Endothelial cell of umbilical vein (primary cell): ENCODE measurements at regions not wholly inside any gene's neighbourhood (a gene's known extent, or its start where the extent isn't known, plus 50 kb on each side); places are given as distances from the start of the nearest gene placed in this dataset.

ENCODE experiments used
- BruUV-seq: library from RNA; stranded (reverse); fragments of 400-500 nt; replicated peaks from 2 replicates; lab custom pipeline; 2021; lab: Mats Ljungman, UMichigan
- CTCF ChIA-PET: fragments of 300-600, 350-600 bp; sonication (Branson Sonifier 250); formaldehyde crosslinking; loops from one replicate; lab custom pipeline; 2021; ENCODE audit warnings: antibody characterized with exemption, inconsistent platforms; lab: Charles Lee
- POLR2A ChIA-PET: fragments of 300-600, 350-600 bp; sonication (Branson Sonifier 250); formaldehyde crosslinking; loops from one replicate; lab custom pipeline; 2021; ENCODE audit warnings: antibody characterized with exemption, inconsistent platforms; lab: Charles Lee
- DNase-seq: peaks from one replicate; pipeline ENCODE4 v3.0.0-alpha.2; 2011; ENCODE audit warnings: low read depth, low spot score
- FAIRE-seq: peaks from 2 replicates; lab custom pipeline; 2011; peaks lifted over from hg19 to GRCh38; lab: Jason Lieb, UNC
- H2AFZ ChIP-seq: 2 replicates; pipeline ENCODE4 v1.6.0; 2012; ENCODE audit warnings: low read depth, low read length, control low read depth, inconsistent platforms
- H3K27ac ChIP-seq: 2 replicates; pipeline ENCODE4 v1.5.1; 2011; ENCODE audit warnings: low read depth, mild to moderate bottlenecking, control low read depth, low read length, moderate library complexity; ENCODE audit not compliant: insufficient read depth
- H3K27me3 ChIP-seq, 2 experiments: 2 replicates each; pipeline versions ENCODE4 v1.6.0 to v1.6.1; 2011; ENCODE audit warnings: low read length in 2 of 2, mixed read lengths in 1 of 2; ENCODE audit not compliant: control insufficient read depth in 2 of 2, insufficient read depth in 2 of 2
- H3K36me3 ChIP-seq, 2 experiments: 2 replicates in 1 of 2; 3 replicates in 1 of 2; pipeline ENCODE4 v1.5.1; 2011; ENCODE audit warnings: low read length in 2 of 2, mild to moderate bottlenecking in 1 of 2, moderate library complexity in 1 of 2; ENCODE audit not compliant: control insufficient read depth in 2 of 2, insufficient read depth in 2 of 2; ENCODE audit errors: extremely low read depth in 1 of 2
- H3K4me1 ChIP-seq: 3 replicates; pipeline ENCODE4 v1.5.1; 2011; ENCODE audit warnings: mild to moderate bottlenecking, low read length; ENCODE audit not compliant: control insufficient read depth, insufficient read depth; ENCODE audit errors: extremely low read depth
- H3K4me2 ChIP-seq: 2 replicates; pipeline ENCODE4 v1.6.1; 2011; ENCODE audit warnings: low read length, control low read depth, mixed read lengths; ENCODE audit not compliant: insufficient read depth
- H3K4me3 ChIP-seq, 3 experiments: fragments of 200-600 bp in 1 of 3; sonication (generic), shearing (Covaris generic) in 1 of 3; replicated peaks in 1 of 3; 2 replicates each; pipeline ENCODE4 v1.5.1; 2011 to 2016; ENCODE audit warnings: control low read depth in 3 of 3, low read length in 3 of 3, mild to moderate bottlenecking in 2 of 3, inconsistent platforms in 1 of 3, low read depth in 1 of 3, moderate library complexity in 1 of 3; ENCODE audit not compliant: insufficient read depth in 1 of 3
- H3K79me2 ChIP-seq: 2 replicates; pipeline ENCODE4 v1.6.0; 2012; ENCODE audit warnings: low read length, inconsistent platforms; ENCODE audit not compliant: control insufficient read depth, insufficient read depth
- H3K9ac ChIP-seq: replicated peaks from 2 replicates; pipeline ENCODE3; 2011; ENCODE audit warnings: low read length, control low read depth; ENCODE audit not compliant: insufficient read depth; ENCODE audit errors: extremely low read depth
- H3K9me1 ChIP-seq: replicated peaks from 3 replicates; pipeline ENCODE4 v1.6.0; 2011; ENCODE audit warnings: mild to moderate bottlenecking, low read length; ENCODE audit not compliant: control insufficient read depth, insufficient read depth; ENCODE audit errors: extremely low read depth
- H3K9me3 ChIP-seq: replicated peaks from 2 replicates; pipeline ENCODE4 v1.5.1; 2012; ENCODE audit warnings: low read length, inconsistent platforms; ENCODE audit not compliant: control insufficient read depth, insufficient read depth
- H4K20me1 ChIP-seq: replicated peaks from 2 replicates; pipeline ENCODE3; 2011; ENCODE audit warnings: mild to moderate bottlenecking, low read length; ENCODE audit not compliant: control insufficient read depth, insufficient read depth; ENCODE audit errors: extremely low read depth
- CTCF ChIP-seq, 2 donors: IDR thresholded peaks; 1 replicate in 1 of 2; 2 replicates in 1 of 2; pipeline ENCODE4 v1.5.1; 2011; ENCODE audit warnings: low read length in 2 of 2, mild to moderate bottlenecking in 2 of 2, moderate library complexity in 2 of 2, control low read depth in 1 of 2, inconsistent platforms in 1 of 2, low read depth in 1 of 2; ENCODE audit not compliant: insufficient read depth in 1 of 2; ENCODE audit errors: extremely low read depth in 1 of 2
- EZH2 ChIP-seq: IDR thresholded peaks from 2 replicates; pipeline ENCODE4 v1.6.1; 2012; ENCODE audit warnings: borderline replicate concordance, low read depth, mild to moderate bottlenecking, moderate library complexity, low read length, inconsistent platforms; ENCODE audit not compliant: severe bottlenecking
- FOS ChIP-seq: IDR thresholded peaks from 2 replicates; pipeline ENCODE4 v1.6.1; 2011; ENCODE audit warnings: mild to moderate bottlenecking, low read length, moderate library complexity, borderline replicate concordance; ENCODE audit not compliant: insufficient read depth
- GATA2 ChIP-seq: IDR thresholded peaks from 2 replicates; pipeline ENCODE4 v1.7.0; 2011; ENCODE audit warnings: low read depth, mild to moderate bottlenecking, moderate library complexity, mixed read lengths, low read length; ENCODE audit not compliant: insufficient read length, insufficient read depth
- JUN ChIP-seq: IDR thresholded peaks from 2 replicates; pipeline ENCODE4 v1.6.1; 2011; ENCODE audit warnings: borderline replicate concordance, low read depth; ENCODE audit not compliant: insufficient read length, insufficient read depth
- MAX ChIP-seq: IDR thresholded peaks from 2 replicates; pipeline ENCODE4 v1.6.1; 2011; ENCODE audit not compliant: insufficient read depth, insufficient read length
- MYC ChIP-seq: IDR thresholded peaks from one replicate; pipeline ENCODE4 v1.6.1; 2011; ENCODE audit warnings: mild to moderate bottlenecking, low read depth, low read length
- POLR2A ChIP-seq: IDR thresholded peaks from 2 replicates; pipeline ENCODE4 v1.6.1; 2012; ENCODE audit warnings: low read depth, mild to moderate bottlenecking, control low read depth, low read length
- POLR2AphosphoS5 ChIP-seq: IDR thresholded peaks from 2 replicates; pipeline ENCODE4 v1.6.1; 2012; ENCODE audit warnings: low read depth, mild to moderate bottlenecking, control low read depth, low read length, moderate library complexity; ENCODE audit not compliant: insufficient read depth
- dilution Hi-C: fragments of 300-500 bp; cut with MboI; formaldehyde crosslinking; loops from one replicate; pipeline ENCODE4 v1.15.0; 2019; ENCODE audit warnings: low sequenced_read_pairs; ENCODE audit not compliant: extremely low pct_ligation_motif_present
- intact Hi-C: fragments of 100-400 bp; cut with micrococcal nuclease; formaldehyde crosslinking; loops from one replicate; pipeline ENCODE4 v1.10.0; 2022

- Histone ChIP-seq H3K9me3 (no peaks in the 10 kb centered on the region), H3K27ac (no peak overlapping the region), H3K4me1 (no peaks in the 10 kb centered on the region), H3K4me2 (no peak overlapping the region), H3K79me2 (no peaks in the 10 kb centered on the region), H3K27me3 (no peaks in the 10 kb centered on the region), H3K9ac (no peak overlapping the region), H4K20me1 (no peaks in the 10 kb centered on the region), H3K4me3 (no peak overlapping the region), H3K9me1 (no peaks in the 10 kb centered on the region), H2AFZ (no peak overlapping the region), H3K36me3 (no peaks in the 10 kb centered on the region)
- ChIA-PET CTCF (no interaction called here), POLR2A (no interaction called here)
- TF ChIP-seq MYC (no peak), POLR2AphosphoS5 (no peak), JUN (no peak), POLR2A (no peak), FOS (no peak), MAX (no peak), EZH2 (no peak), CTCF (IDR thresholded peaks at IDR 0.05; ENCODE audit: extremely low read depth in 1 of 2, insufficient read depth in 1 of 2, low read depth in 1 of 2, low read length in 2 of 2) (no peak), GATA2 (no peak)
- FAIRE-seq, result no peak
- intact Hi-C loops (no loop called here), dilution Hi-C loops (no loop called here)
- BruUV-seq, result no TSS peak
- DNase-seq, result no peak
Measured at GRCh38 chr2:33766175-33766574, 167.1 kb upstream of the FAM98A start.
